OCI-LY3 (cell line): ENCODE measurements at regions not wholly inside any gene's neighbourhood (a gene's known extent, or its start where the extent isn't known, plus 50 kb on each side); places are given as distances from the start of the nearest gene placed in this dataset.

Experiments
- H2AFZ ChIP-seq: fragments of 200-600, 300-600 bp; shearing (Covaris generic); 2 replicates; pipeline ENCODE4 v1.6.0; 2014; ENCODE audit warnings: antibody characterized with exemption, low read depth, low read length
- H3K27ac ChIP-seq: fragments of 200-600, 300-600 bp; sonication (generic); 2 replicates; pipeline ENCODE4 v1.5.1; 2014; ENCODE audit warnings: mild to moderate bottlenecking, low read length, moderate library complexity, mixed read lengths
- H3K27me3 ChIP-seq: fragments of 200-600, 300-600 bp; sonication (generic); 2 replicates; pipeline ENCODE4 v1.6.1; 2014; ENCODE audit warnings: low read depth, low read length, mixed read lengths
- H3K36me3 ChIP-seq: fragments of 200-600, 300-600 bp; sonication (generic); replicated peaks from 2 replicates; pipeline ENCODE3; 2014; ENCODE audit warnings: low read depth, low read length, mixed read lengths
- H3K4me1 ChIP-seq: fragments of 300-600, 200-600 bp; sonication (generic); 2 replicates; pipeline ENCODE4 v1.6.1; 2014; ENCODE audit warnings: low read length, mixed read lengths
- H3K4me2 ChIP-seq: fragments of 200-600, 300-600 bp; sonication (generic); 2 replicates; pipeline ENCODE4 v1.6.1; 2014; ENCODE audit warnings: low read length, mixed read lengths
- H3K4me3 ChIP-seq: fragments of 300-600, 200-600 bp; sonication (generic); 2 replicates; pipeline ENCODE4 v1.5.1; 2014; ENCODE audit warnings: antibody characterized with exemption, mild to moderate bottlenecking, low read length, moderate library complexity
- H3K79me2 ChIP-seq: fragments of 300-600, 200-600 bp; shearing (Covaris generic); 2 replicates; pipeline ENCODE4 v1.6.1; 2014; ENCODE audit warnings: mild to moderate bottlenecking, low read length, mixed read lengths
- H3K9ac ChIP-seq: fragments of 300-600, 200-600 bp; shearing (Covaris generic); 2 replicates; pipeline ENCODE4 v1.6.0; 2014; ENCODE audit warnings: mild to moderate bottlenecking, low read length, moderate library complexity
- H3K9me3 ChIP-seq: fragments of 200-600, 300-600 bp; shearing (Covaris generic); 2 replicates; pipeline ENCODE4 v1.6.1; 2014; ENCODE audit warnings: low read length, mixed read lengths; ENCODE audit not compliant: insufficient read depth
- H4K20me1 ChIP-seq: fragments of 200-600, 300-600 bp; sonication (generic); 2 replicates; pipeline ENCODE4 v1.6.1; 2016; ENCODE audit warnings: low read length, mixed read lengths; ENCODE audit not compliant: insufficient read depth
- CTCF ChIP-seq: fragments of 200-600, 300-600 bp; sonication (generic); IDR thresholded peaks from 2 replicates; pipeline ENCODE4 v1.5.1; 2014; ENCODE audit warnings: antibody characterized with exemption, low read length, low read depth
- EZH2phosphoT487 ChIP-seq: fragments of 200-600 bp; shearing (Covaris generic); IDR thresholded peaks from 2 replicates; pipeline ENCODE4 v1.6.1; 2018; ENCODE audit warnings: antibody characterized with exemption, mixed run types, low read depth

DNA sequence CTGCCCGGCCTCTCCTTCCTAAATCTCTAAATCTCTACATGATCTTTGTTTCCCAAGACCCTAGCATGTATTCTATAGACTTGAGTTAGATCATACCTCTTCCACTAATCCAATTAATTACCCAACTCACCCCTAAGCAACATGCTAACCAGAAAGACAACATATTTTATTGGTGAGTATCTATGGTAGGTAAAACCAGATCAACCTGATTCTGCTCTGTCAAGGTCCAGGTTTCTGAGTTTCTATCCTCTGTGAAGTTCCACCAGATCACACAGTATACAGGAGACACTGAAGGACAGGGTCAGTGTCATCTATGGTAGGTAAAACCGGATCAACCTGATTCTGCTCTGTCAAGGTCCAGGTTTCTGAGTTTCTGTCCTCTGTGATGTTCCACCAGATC is 363.2 kb upstream of the MARCKS start:
- Histone ChIP-seq H3K9me3 (no peaks in the 10 kb centered on the region), H4K20me1 (no peaks in the 10 kb centered on the region)
- no peak for TF ChIP-seq EZH2phosphoT487
- no peak for TF ChIP-seq CTCF

DNA sequence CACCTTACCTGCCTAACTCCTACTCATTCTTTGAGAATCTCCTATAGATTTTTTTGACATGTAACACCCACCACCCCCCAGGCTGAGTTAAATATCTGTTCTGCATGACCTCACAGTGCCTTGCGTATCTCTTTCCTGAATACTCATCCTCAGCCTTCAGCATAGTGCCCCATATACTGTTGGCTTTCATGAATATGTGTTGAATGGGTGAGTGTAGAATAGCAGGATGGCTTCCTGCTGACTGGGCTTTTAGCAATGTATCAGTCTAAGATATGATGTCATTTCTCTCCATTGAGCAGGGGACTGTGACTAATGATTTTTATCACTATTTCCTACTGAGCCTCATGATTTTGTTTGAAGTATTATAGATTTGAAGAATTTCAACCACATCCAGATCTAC is 361.6 kb upstream of the MARCKS start:
- Histone ChIP-seq H2AFZ (no peak overlapping the region), H3K4me3 (no peak overlapping the region), H3K36me3 (no peaks in the 10 kb centered on the region), H3K9ac (no peak overlapping the region), H3K9me3 (no peaks in the 10 kb centered on the region), H3K4me1 (no peaks in the 10 kb centered on the region), H3K79me2 (no peaks in the 10 kb centered on the region), H3K27ac (no peak overlapping the region), H3K4me2 (no peak overlapping the region), H3K27me3 (no peaks in the 10 kb centered on the region), H4K20me1 (no peaks in the 10 kb centered on the region)
- TF ChIP-seq CTCF (no peak), EZH2phosphoT487 (no peak)

More for the DNA sequence above, 363.2 kb upstream of the MARCKS start:
- no peaks in the 10 kb centered on the region for H3K27me3 ChIP-seq
- H3K36me3 ChIP-seq: no peaks in the 10 kb centered on the region
- H3K4me3 ChIP-seq: no peak overlapping the region
- H2AFZ ChIP-seq: no peak overlapping the region
- peaks cover 6% of the 10 kb centered on the region for H3K4me1 ChIP-seq
- H3K27ac ChIP-seq: no peak overlapping the region
- no peak overlapping the region for H3K4me2 ChIP-seq
- H3K79me2 ChIP-seq: no peaks in the 10 kb centered on the region
- H3K9ac ChIP-seq: no peak overlapping the region

DNA sequence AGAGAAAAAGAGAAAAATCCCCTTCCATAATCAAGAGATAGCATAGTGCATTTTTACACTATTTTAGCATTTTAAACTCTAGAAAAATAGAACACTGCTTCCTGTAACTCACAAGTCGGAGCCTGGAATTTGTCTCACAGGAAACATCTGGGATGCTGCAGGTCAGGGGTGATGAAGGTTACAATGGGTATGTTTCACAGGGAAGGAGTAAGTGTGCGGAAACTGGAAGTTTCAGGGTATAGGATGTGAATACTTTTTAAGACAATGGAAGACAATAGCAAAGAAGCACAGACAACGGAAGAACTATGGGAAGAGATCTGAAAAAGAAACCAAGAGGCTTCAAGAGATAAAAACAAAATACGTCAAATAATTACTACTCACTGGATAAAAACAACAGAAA is 361.0 kb upstream of the MARCKS start:
- no peak overlapping the region for H3K4me3 ChIP-seq
- TF ChIP-seq EZH2phosphoT487 (no peak), CTCF (no peak)
- no peak overlapping the region for H3K27ac ChIP-seq
- no peaks in the 10 kb centered on the region for H3K79me2 ChIP-seq
- H3K9ac ChIP-seq: no peak overlapping the region
- no peaks in the 10 kb centered on the region for H4K20me1 ChIP-seq
- no peaks in the 10 kb centered on the region for H3K36me3 ChIP-seq
- H3K4me1 ChIP-seq: no peaks in the 10 kb centered on the region
- no peaks in the 10 kb centered on the region for H3K9me3 ChIP-seq
- H3K27me3 ChIP-seq: no peaks in the 10 kb centered on the region
- H2AFZ ChIP-seq: no peak overlapping the region
- no peak overlapping the region for H3K4me2 ChIP-seq

- no peaks in the 10 kb centered on the region for H3K79me2 ChIP-seq
- H3K27me3 ChIP-seq: no peaks in the 10 kb centered on the region
- no peaks in the 10 kb centered on the region for H3K9me3 ChIP-seq
- H3K4me2 ChIP-seq: no peak overlapping the region
- H3K4me1 ChIP-seq: no peaks in the 10 kb centered on the region
- H3K9ac ChIP-seq: no peak overlapping the region
- no peaks in the 10 kb centered on the region for H4K20me1 ChIP-seq
- H3K27ac ChIP-seq: no peak overlapping the region
- H3K36me3 ChIP-seq: no peaks in the 10 kb centered on the region
- H3K4me3 ChIP-seq: no peak overlapping the region
- no peak overlapping the region for H2AFZ ChIP-seq
- TF ChIP-seq EZH2phosphoT487 (no peak), CTCF (no peak)
Measured at GRCh38 chr6:113500221-113500620, 356.9 kb upstream of the MARCKS start.
